ENCODE measurements at regions not wholly inside any gene's neighbourhood (a gene's known extent, or its start where the extent isn't known, plus 50 kb on each side); places are given as distances from the start of the nearest gene placed in this dataset.

DNA sequence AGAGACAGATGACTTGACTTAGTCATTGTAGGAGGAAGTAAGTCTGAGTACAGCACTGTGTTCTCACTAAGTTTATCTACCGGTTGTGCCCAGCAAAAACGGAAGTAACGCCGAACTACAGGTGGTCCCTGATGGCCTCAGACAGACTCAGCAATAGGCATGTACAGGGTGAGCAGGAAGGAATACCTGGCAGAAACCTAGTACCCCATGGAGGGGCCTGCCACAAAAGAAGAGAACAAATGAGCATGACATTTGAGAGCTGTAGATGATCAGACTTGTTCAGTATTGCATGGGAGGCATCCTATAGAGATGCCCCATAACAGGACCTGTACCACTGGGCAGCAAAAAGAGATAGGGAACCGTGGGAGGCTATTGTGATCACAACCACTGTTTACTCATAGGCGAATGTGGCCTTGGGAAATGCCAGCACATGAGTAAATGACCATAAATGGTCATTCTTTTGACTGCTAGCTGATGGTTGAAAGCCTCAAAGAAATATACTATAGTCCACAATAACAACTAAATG, 106.4 kb upstream of the TAB2 start:
- TF ChIP-seq, protein P1, sequence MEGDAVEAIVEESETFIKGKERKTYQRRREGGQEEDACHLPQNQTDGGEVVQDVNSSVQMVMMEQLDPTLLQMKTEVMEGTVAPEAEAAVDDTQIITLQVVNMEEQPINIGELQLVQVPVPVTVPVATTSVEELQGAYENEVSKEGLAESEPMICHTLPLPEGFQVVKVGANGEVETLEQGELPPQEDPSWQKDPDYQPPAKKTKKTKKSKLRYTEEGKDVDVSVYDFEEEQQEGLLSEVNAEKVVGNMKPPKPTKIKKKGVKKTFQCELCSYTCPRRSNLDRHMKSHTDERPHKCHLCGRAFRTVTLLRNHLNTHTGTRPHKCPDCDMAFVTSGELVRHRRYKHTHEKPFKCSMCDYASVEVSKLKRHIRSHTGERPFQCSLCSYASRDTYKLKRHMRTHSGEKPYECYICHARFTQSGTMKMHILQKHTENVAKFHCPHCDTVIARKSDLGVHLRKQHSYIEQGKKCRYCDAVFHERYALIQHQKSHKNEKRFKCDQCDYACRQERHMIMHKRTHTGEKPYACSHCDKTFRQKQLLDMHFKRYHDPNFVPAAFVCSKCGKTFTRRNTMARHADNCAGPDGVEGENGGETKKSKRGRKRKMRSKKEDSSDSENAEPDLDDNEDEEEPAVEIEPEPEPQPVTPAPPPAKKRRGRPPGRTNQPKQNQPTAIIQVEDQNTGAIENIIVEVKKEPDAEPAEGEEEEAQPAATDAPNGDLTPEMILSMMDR (conservative IDR thresholded peaks at IDR 0.05; ENCODE audit: low read length), result no peak
- no peak for TF ChIP-seq EZH2phosphoT487 (IDR thresholded peaks at IDR 0.05; ENCODE audit: borderline replicate concordance)
